HG02610 (cell line): ENCODE measurements at regions not wholly inside any gene's neighbourhood (a gene's known extent, or its start where the extent isn't known, plus 50 kb on each side); places are given as distances from the start of the nearest gene placed in this dataset.

Experiments used
- ATAC-seq: cut with Tn5 transposase; IDR thresholded peaks from one replicate; pipeline ENCODE4 v1.9.1; 2021; ENCODE audit warnings: mild to moderate bottlenecking, moderate library complexity; ENCODE audit not compliant: unreplicated experiment

DNA sequence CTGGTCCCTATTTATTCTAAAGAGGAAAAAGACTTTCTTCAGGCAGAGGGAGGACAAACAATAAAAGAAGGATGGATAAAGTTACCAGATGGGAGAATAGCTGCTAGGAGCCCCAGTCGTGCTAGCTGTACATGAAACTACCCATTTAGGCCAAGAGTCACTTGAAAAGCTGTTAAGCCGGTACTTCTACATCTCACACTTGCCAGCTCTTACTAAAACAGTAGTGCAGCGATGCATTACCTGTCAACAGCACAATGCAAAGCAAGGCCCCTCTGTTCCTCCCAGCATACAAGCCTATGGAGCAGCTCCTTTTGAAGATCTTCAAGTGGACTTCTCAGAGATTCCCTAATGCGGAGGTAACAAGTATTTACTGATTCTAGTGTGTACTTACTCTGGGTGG is 1138.8 kb downstream of the ARAP2 start:
- no peak for ATAC-seq

DNA sequence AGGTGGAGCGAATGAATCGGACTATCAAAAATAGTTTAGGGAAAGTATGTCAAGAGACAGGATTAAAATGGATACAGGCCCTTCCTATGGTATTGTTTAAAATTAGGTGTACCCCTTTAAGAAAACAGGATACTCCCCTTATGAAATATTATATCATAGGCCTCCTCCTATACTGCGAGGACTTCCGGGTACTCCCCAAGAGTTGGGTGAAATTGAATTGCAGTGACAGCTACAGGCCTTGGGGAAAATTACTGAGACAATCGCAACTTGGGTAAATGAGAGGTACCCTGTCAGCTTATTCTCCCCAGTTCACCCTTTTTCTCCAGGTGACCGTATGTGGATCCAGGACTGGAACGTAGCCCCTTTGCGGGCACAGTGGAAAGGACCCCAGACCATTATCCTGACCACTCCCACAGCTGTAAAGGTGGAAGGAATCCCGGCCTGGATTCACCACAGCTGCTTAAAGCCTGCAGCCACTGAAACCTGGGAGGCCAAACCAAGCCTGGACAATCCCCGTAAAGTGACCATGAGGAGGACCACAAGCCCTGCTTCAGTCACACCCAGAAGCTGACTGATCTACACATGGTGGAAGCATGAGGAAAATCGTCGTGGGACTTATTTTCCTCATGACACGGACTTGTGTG is 1138.1 kb downstream of the ARAP2 start:
- no peak for ATAC-seq

DNA sequence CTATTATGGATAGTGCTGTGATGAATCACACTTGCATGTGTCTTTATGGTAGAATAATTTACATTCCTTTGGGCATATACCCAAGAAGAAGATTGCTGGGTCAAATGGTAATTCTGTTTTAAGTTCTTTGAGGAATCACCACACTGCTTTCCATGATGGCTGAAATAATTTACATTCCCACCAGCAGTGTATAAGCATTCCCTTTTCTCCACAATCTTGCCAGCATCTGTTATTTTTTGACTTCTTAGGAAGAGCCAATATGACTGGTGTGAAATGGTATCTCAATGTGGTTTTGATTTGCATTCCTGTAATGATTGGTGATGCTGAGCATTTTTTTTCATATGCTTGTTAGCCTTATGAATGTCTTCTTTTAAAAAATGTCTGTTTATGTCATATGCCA is 1120.2 kb downstream of the ARAP2 start:
- ATAC-seq, result no peak

DNA sequence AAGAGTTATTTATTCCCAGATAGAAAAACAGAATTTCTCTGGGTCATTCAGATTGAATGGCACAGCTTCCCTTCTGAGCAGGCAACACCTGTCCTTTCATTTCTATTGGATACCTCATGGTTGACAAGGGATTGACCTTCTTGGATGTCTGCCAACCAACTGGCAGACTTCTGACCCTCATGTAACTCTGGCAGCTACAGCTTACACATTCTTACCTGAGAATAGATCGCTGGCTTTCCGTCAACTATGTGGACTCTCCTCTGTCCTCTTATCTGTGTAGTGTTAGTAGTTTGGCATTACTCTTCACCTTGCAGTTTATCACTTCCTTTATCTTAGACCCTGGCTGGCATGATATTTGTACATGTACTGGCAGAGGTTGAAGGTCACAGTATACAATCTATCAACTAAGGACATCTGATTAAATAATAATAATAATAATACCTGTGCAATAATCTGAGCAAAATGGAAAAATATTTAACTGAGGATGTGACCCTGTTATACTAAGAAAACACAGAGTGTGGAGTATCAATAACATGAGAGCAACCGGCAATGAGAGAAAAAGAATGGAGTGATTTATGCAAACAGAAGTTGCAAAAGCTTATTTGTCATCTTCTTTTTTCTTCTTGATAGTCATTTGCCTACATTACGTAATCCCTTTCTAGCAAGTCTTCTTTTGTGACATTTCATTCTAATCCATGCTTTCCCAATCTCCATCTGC is 1118.2 kb downstream of the ARAP2 start:
- ATAC-seq, result no peak

GRCh38 chr4:35138449-35138848 is 1105.9 kb downstream of the ARAP2 start:
- no peak for ATAC-seq

DNA sequence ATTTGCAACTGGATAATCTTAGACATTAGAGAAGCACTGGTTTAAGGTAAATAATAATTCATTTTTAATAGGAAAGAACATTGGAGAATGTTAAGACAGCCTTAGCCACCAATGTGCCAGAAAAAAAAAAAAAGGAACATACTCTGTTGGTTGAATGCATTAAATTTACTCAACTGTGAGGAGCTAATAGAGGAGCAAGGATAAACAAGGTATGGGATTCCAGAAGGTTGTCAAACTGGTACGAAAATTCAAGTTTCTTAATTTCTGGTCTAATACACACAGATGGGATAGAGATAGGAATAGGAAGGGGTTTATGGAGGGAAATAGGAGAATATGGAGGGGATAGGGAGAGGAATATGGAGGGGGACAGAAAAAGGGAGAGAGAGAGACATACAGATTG is 1096.6 kb downstream of the ARAP2 start:
- no peak for ATAC-seq

- no peak for ATAC-seq
These were observed 1092.3 kb downstream of the ARAP2 start for GRCh38 chr4:35151816-35152572.

- ATAC-seq, result no peak
These were observed 1081.1 kb downstream of the ARAP2 start for GRCh38 chr4:35163168-35163567.

DNA sequence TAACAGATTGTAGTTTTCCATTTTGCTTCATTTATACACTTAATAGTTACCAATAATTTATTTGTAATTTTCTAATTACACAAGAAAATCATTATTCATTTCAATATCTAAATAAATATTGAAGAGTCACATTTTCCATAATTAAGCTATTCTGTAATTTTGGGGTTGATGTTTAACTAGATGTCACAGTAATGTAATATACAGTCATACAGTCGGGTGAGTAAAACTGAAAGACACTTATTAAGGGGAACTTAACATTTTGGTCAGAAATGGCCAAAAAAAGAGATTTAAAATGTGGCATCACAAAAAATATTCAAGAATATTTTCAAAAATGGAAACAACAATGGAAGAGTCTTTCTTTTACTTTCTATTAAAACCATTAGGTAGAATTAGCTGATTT is 1080.3 kb downstream of the ARAP2 start:
- no peak for ATAC-seq

DNA sequence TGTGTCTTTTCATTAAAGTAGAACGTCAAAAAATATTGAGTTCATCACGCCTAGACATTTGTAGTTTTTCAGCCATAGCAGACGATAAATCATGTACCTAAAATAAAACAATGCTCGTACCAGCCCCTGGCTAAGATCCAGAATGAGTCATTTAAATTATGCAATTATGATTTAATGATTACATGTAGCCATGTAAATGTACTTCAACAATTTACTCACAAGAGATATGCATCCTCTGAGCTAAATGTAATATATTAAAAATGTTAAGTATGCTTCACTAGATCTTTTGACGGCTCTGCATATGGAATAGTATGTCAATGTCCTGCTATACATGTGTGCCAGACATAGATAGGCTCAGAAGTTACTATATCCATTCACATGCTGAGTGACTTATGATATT is 1077.8 kb downstream of the ARAP2 start:
- ATAC-seq, result no peak

GRCh38 chr4:35167385-35167784 is 1076.9 kb downstream of the ARAP2 start:
- ATAC-seq, result no peak

GRCh38 chr4:35175487-35175886 is 1068.8 kb downstream of the ARAP2 start:
- no peak for ATAC-seq

DNA sequence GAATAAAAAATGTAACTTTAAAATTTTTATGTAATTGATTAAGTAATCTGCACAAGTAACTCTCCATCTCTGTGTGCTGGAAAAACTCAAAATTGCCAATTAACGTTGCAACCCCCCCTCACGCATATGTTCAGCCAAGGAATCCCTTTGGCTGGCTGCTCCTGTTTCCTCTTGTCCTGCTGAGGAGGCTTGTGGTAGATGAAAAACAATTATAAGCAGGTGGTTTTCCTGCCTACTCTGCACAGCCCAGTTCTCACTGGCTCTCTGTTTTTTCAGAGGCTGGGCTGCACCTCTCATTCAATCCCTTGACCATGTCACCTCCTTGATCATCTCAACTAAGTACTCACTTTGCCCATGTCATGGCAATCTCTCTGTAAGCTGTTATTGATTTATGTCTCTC is 1068.4 kb downstream of the ARAP2 start:
- ATAC-seq, result no peak

DNA sequence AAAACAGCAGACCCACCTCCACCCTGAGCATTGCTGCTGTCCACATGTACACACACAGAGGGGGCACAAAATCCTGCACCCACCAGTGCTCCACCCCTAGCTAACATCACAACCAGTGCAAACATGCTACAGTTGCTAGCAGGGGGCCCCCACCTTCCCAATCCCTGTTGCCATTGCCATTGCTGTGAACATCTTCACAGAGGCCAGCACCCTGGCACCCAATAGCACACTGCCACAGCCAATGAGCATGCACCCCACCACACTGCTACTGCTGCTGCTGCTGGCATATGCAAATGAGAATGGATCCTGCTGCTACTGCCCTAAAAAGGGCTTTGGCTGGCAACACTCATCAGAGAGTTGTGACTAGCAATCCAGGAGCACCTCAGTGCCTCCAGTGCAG is 1061.9 kb downstream of the ARAP2 start:
- no peak for ATAC-seq

GRCh38 chr4:35189988-35190613 is 1054.2 kb downstream of the ARAP2 start:
- no peak for ATAC-seq

- no peak for ATAC-seq
These were observed 1042.9 kb downstream of the ARAP2 start for GRCh38 chr4:35201403-35201802.

DNA sequence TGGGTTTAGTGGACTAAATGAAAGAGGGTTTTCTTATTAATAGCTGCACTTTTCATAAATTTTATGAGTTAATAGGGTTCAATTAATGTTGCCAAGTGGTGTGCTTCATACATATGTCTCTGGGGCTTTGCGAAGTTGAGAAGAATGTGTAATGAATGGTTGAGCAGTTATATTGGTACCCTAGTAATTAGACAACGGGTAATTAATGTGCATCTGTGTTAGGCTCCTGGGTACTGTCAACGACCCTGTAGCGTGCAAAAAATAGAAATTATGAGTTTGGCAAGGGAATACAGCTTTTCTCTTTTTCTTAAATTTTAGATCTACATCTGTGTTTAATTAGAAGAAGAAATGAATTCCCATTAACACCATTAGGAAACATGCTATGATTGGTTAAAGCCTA is 1027.7 kb downstream of the ARAP2 start:
- ATAC-seq, result no peak

- ATAC-seq, result no peak
These were observed 1027.0 kb downstream of the ARAP2 start for GRCh38 chr4:35217331-35217730.

- ATAC-seq, result no peak
These were observed 1016.0 kb downstream of the ARAP2 start for GRCh38 chr4:35228313-35228712.

DNA sequence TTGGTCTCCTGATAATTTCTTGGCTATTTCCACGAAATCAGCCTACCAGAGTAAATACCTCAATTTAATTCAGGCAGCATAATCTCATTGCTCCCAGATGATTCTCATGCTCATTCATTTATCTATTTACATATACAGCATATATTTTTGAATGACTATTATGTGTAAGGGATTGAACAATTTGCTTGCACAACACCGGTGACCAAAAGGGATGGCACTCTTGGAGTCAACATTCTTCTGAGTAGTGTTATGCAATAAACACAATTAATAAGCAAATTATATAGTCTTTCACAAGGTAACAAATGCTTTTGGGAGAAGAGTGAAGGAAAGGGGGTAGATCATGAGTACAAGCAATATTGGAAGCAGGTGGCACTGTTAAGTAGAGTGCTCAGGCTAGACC is 1015.3 kb downstream of the ARAP2 start:
- no peak for ATAC-seq

DNA sequence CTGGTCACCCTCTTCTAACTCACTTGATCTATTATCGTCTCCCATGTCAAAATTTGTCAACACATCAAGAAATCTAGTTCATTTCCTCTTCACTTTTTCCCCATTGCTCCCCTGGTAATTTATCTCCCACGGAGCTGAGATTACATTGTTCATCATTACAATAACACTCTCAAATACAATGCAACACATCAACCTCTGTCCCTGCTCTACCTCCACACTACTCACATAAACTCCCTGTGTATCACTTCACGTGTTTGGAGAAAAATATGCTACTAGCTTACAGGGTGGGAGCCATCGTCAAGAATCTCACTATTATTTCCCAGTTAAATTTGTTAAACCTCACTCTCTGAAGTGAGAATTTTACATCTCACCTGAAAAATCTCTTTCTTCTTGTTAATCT is 1006.4 kb downstream of the ARAP2 start:
- no peak for ATAC-seq

- no peak for ATAC-seq
These were observed 1005.5 kb downstream of the ARAP2 start for GRCh38 chr4:35238793-35239192.
